Panc1 (cell line): ENCODE measurements at regions not wholly inside any gene's neighbourhood (a gene's known extent, or its start where the extent isn't known, plus 50 kb on each side); places are given as distances from the start of the nearest gene placed in this dataset.

ENCODE experiments used
- SIN3A ChIP-seq: IDR thresholded peaks from 2 replicates; pipeline ENCODE4 v1.6.1; 2012; ENCODE audit warnings: low read depth, mild to moderate bottlenecking, low read length, moderate library complexity, borderline replicate concordance; ENCODE audit not compliant: insufficient read depth
- TF ChIP-seq, protein P1 (sequence below): fragments of 450-650 bp; IDR thresholded peaks from 2 replicates; pipeline ENCODE4 v1.5.1; 2017; ENCODE audit warnings: mild to moderate bottlenecking

DNA sequence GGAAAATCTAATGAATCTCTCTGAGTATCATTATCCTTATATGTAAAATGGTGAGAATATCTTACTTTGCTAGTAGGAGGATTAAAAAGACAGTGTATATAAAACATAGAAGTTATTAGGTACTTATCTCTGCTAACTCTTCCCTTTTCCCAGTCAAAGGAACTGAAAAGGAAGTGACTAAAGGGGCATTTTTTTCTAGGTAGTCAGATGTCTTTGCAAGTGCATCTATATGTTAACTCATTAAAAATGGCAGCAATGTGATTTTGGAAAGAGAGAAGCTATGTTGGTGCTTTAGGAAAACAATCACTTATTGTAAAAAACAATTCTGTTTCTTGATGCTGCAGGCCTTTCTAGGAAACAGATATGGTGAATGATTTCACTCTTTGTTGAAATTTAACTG is 180.9 kb downstream of the SAMD5 start:
- TF ChIP-seq, protein P1, sequence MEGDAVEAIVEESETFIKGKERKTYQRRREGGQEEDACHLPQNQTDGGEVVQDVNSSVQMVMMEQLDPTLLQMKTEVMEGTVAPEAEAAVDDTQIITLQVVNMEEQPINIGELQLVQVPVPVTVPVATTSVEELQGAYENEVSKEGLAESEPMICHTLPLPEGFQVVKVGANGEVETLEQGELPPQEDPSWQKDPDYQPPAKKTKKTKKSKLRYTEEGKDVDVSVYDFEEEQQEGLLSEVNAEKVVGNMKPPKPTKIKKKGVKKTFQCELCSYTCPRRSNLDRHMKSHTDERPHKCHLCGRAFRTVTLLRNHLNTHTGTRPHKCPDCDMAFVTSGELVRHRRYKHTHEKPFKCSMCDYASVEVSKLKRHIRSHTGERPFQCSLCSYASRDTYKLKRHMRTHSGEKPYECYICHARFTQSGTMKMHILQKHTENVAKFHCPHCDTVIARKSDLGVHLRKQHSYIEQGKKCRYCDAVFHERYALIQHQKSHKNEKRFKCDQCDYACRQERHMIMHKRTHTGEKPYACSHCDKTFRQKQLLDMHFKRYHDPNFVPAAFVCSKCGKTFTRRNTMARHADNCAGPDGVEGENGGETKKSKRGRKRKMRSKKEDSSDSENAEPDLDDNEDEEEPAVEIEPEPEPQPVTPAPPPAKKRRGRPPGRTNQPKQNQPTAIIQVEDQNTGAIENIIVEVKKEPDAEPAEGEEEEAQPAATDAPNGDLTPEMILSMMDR: no peak
- no peak for TF ChIP-seq SIN3A
